ENCODE measurements at regions not wholly inside any gene's neighbourhood (a gene's known extent, or its start where the extent isn't known, plus 50 kb on each side); places are given as distances from the start of the nearest gene placed in this dataset.

DNA sequence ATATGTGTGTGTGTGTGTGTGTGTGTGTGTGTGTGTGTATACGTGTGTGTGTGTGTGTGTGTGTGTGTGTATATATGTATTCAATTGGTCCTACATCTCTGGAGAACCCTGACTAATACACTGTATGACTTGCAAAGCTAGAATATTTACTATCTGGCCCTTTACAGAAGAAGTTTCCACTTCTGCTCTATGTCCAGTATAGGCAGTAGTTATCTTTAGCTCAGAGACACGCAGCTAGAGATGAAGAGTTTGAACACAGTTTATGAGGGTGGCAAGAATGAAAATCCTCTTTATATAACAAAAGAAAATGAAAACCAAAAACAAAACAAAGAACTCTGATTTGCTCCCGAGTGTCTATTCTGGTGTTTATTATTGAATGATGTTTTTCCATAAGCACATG lies 201.2 kb downstream of the ASB1 start:
- Histone ChIP-seq H3K27me3 (ENCODE audit: insufficient read depth, poor library complexity, severe bottlenecking) (no peaks in the 10 kb centered on the region), H3K4me3 (ENCODE audit: severe bottlenecking) (no peak overlapping the region), H3K27ac (ENCODE audit: poor library complexity, severe bottlenecking) (no peak overlapping the region), H3K9me3 (ENCODE audit: severe bottlenecking) (no peaks in the 10 kb centered on the region), H3K4me1 (ENCODE audit: insufficient read depth, poor library complexity, severe bottlenecking) (peaks cover 7% of the 10 kb centered on the region), H3K36me3 (ENCODE audit: low read depth) (no peaks in the 10 kb centered on the region)
- TF ChIP-seq, protein P1, sequence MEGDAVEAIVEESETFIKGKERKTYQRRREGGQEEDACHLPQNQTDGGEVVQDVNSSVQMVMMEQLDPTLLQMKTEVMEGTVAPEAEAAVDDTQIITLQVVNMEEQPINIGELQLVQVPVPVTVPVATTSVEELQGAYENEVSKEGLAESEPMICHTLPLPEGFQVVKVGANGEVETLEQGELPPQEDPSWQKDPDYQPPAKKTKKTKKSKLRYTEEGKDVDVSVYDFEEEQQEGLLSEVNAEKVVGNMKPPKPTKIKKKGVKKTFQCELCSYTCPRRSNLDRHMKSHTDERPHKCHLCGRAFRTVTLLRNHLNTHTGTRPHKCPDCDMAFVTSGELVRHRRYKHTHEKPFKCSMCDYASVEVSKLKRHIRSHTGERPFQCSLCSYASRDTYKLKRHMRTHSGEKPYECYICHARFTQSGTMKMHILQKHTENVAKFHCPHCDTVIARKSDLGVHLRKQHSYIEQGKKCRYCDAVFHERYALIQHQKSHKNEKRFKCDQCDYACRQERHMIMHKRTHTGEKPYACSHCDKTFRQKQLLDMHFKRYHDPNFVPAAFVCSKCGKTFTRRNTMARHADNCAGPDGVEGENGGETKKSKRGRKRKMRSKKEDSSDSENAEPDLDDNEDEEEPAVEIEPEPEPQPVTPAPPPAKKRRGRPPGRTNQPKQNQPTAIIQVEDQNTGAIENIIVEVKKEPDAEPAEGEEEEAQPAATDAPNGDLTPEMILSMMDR (IDR thresholded peaks at IDR 0.05; ENCODE audit: poor library complexity, severe bottlenecking): no peak
- ATAC-seq (ENCODE audit: low read depth) (no peak), DNase-seq (ENCODE audit: low spot score) (no peak)

DNA sequence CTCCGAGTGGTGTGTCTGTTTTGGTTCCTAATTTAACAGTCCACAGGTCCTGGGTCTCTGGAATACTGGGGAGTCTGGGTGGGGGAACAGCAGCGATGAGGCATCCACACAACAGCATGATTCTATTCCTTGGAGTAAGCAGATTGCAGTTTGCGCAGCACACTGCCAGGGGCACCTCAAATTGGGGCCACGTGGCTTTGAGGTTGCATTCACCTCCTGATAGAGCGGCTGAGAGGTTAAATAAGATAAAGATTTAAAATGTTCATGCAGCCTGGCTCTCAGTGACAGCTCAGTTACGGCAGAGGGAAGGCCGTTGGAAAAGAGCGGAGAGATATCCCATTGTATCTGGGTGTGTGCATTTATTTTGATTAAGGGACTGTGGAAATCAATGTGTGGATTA lies 202.3 kb downstream of the ASB1 start:
- Histone ChIP-seq H3K4me3 (ENCODE audit: severe bottlenecking) (no peak overlapping the region), H3K9me3 (ENCODE audit: severe bottlenecking) (no peaks in the 10 kb centered on the region), H3K27ac (ENCODE audit: poor library complexity, severe bottlenecking) (no peak overlapping the region), H3K36me3 (ENCODE audit: low read depth) (no peaks in the 10 kb centered on the region), H3K27me3 (ENCODE audit: insufficient read depth, poor library complexity, severe bottlenecking) (no peaks in the 10 kb centered on the region), H3K4me1 (ENCODE audit: insufficient read depth, poor library complexity, severe bottlenecking) (peaks cover 7% of the 10 kb centered on the region)
- ATAC-seq (ENCODE audit: low read depth): no peak
- TF ChIP-seq, protein P1 (IDR thresholded peaks at IDR 0.05; ENCODE audit: poor library complexity, severe bottlenecking): no peak
- DNase-seq (ENCODE audit: low spot score): no peak

DNA sequence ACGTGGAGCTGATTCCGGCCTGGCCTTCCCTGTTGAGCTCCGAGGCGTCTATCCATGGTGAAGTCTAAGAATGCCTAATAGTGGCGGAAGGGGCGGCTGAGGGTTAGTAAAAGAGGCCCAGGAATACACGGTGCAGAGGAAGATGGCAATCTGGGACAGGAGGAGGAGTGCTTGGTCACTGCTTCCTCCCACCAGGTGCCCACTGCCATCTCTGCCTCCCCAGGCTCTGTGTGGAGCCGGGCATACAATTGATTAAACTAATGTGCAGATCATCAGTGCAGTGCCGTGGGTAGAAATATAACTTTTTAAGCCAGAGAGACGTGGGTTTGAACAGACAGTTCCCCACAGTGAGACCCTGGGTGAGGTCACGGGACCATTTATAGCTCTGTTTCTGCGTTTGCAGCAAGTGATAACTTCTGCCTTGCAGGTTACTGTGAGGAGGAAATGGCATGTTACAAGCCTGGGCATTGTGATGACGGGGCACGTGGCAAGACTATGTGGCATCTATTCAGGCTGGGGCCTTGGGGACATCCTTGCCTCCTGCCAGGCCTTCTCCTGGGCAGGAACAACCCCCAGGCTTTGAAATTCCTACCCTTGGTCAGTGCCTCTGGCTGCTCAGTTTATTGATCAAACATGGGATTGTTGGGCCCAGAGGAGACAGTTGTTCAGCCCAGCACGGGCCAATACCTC lies 204.9 kb downstream of the ASB1 start:
- Histone ChIP-seq H3K4me3 (ENCODE audit: severe bottlenecking) (no peak overlapping the region), H3K9me3 (ENCODE audit: severe bottlenecking) (no peaks in the 10 kb centered on the region), H3K4me1 (ENCODE audit: insufficient read depth, poor library complexity, severe bottlenecking) (peaks cover 7% of the 10 kb centered on the region), H3K27me3 (ENCODE audit: insufficient read depth, poor library complexity, severe bottlenecking) (no peaks in the 10 kb centered on the region), H3K36me3 (ENCODE audit: low read depth) (no peaks in the 10 kb centered on the region), H3K27ac (ENCODE audit: poor library complexity, severe bottlenecking) (no peak overlapping the region)
- ATAC-seq (ENCODE audit: low read depth) (no peak), DNase-seq (ENCODE audit: low spot score) (no peak)
- TF ChIP-seq, protein P1 (IDR thresholded peaks at IDR 0.05; ENCODE audit: poor library complexity, severe bottlenecking): no peak

DNA sequence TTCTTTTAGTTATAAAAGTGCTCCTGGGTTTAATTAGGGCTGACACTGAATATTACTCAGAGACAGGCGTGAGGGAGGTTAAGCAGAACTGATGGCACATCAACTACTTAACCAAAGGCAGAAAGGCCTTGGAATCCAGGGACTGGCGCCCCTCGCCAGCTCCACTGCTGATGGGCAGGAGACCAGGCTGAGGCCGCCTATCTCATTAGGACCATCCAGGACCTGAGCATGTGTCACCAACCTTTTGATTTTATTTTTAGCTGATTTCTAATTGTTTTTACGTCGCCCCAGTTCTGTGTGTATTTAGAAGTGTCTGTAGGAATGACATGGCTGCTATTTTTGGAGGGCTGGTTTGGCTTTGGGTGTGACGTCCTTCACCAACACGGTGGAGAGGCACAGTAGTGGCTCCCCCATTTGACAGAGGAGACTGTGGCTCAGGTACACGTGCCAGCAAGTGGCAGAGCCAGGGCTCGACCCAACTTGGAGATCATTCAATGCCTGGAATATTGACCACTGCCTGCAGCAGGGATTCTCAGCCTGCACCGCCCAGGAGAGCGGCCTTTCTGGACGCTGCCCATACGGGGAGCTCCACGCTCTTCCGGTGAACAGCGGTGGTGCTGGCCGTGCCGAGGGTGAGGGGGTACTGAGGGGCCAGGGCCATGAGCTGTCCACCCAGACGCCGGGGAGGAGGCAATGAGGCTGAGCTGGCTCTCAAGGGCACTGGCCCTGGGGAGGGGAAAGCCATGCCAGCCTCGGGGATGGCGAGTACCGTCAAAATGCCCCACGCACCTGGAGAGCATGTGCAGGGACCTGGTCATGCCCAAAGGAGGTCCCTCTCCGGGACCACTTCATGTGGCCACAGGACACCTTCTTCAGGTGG lies 205.7 kb downstream of the ASB1 start:
- Histone ChIP-seq H3K36me3 (ENCODE audit: low read depth) (no peaks in the 10 kb centered on the region), H3K27ac (ENCODE audit: poor library complexity, severe bottlenecking) (no peak overlapping the region), H3K9me3 (ENCODE audit: severe bottlenecking) (no peaks in the 10 kb centered on the region), H3K4me1 (ENCODE audit: insufficient read depth, poor library complexity, severe bottlenecking) (peaks cover 7% of the 10 kb centered on the region), H3K27me3 (ENCODE audit: insufficient read depth, poor library complexity, severe bottlenecking) (no peaks in the 10 kb centered on the region), H3K4me3 (ENCODE audit: severe bottlenecking) (no peak overlapping the region)
- TF ChIP-seq, protein P1 (IDR thresholded peaks at IDR 0.05; ENCODE audit: poor library complexity, severe bottlenecking): no peak
- DNase-seq (ENCODE audit: low spot score) (no peak), ATAC-seq (ENCODE audit: low read depth) (no peak)

All from RWPE2 (cell line).